H54 (cell line): ENCODE measurements at regions not wholly inside any gene's neighbourhood (a gene's known extent, or its start where the extent isn't known, plus 50 kb on each side); places are given as distances from the start of the nearest gene placed in this dataset.

ENCODE experiments used
- DNase-seq: peaks from one replicate; pipeline ENCODE4 v3.0.0; 2011; ENCODE audit warnings: low spot score, mixed read lengths; ENCODE audit not compliant: insufficient read length
- FAIRE-seq: peaks from 3 replicates; lab custom pipeline; 2011; peaks lifted over from hg19 to GRCh38; lab: Jason Lieb, UNC
- POLR2A ChIP-seq: IDR thresholded peaks from 2 replicates; pipeline ENCODE4 v1.6.1; 2011; ENCODE audit warnings: low read depth, mild to moderate bottlenecking, low read length

DNA sequence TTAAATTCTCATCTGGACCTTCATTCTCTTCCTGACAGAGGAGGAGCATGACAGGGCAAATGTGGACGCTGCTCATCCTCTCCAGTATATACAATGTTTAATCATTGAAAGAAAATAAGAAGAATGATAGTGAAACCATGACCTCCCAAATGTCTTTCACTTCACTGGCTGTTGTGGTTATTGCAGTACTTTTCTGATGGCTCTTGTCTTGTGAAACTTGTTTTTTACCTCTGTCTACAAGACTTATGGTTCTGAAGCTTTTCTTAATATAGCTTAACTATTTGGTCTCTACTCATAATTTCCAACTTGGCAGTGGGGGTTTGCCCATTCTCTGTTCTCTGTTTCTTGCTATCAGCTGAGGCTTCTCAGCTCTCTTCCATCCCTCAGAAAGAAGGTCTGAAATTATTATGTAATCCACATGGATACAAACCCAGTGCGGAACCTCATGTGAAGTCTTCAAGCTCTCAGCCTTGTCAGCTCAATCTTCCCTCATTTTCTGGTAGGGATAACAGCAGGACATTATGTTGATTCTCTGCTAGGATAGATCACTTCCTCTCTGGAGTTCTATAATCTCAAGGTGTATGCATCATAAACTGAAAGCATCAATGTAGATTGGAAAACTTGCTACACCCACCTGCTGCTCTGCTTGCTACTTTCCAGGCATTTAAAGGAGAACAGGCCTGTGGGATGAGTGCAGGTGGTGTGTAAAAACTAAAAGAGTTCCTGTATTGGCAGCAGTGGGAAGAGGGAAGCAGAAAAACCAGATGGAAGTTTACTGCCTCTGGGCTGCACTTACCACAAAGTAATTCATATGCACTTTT lies 250.3 kb upstream of the HTR2A start:
- no peak for FAIRE-seq
- TF ChIP-seq POLR2A: no peak
- DNase-seq: no peak

DNA sequence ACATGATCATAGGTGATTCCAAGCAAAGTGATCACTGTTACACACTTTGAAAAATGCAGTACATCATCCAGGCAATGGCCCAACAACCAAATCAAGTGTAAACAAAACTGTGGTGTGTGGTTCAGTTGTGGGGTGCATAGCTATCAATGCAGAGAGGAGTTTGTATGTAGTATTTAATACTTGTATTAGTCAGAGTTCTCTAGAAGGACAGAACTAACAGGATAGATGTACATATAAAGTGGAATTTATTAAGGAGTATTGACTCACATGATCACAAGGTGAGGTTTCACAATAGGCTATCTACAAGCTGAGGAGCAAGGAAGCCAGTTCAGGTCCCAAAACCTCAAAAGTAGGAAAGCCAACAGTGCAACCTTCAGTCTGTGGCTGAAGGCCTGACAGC lies 249.3 kb upstream of the HTR2A start:
- DNase-seq (no peak), FAIRE-seq (no peak)
- TF ChIP-seq POLR2A: no peak

DNA sequence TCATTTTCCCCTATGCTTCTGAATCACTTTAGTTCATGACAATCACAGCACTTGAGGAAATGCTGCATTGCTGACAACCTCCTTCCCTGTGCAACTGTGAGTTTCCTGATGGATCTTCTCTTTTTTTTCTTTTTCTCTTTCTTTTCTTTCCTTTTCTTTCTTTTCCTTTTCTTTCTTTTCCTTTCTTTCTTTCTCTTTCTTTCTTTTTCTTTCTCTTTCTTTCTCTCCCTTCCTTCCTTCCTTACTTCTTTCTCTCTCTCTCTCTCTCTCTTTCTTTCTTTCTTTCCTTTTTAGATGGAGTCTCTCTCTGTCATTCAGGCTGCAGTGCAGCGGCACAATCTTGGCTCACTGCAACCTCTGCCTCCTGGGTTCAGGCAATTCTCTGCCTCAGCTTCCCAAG lies 247.9 kb upstream of the HTR2A start:
- no peak for TF ChIP-seq POLR2A
- no peak for DNase-seq
- FAIRE-seq: no peak

DNA sequence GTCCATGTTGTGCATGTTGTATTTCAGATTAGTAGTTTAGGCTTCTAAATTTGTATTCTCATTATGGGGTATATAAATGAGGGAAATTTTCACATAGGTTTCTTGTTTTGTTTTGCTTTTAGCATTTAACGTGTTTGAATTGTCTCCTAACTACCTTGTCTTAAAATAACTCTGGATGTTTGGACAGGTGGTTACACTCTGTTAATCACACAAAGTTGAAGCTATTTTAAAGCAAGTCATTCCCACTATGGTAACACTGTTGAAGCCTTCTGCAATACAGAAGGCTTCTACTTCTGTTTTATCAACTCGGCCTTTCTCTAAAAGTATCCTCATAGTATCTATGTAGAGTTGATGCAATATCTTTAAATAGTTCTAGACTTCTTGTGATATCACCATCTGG lies 245.3 kb upstream of the HTR2A start:
- FAIRE-seq (no peak), DNase-seq (no peak)
- no peak for TF ChIP-seq POLR2A

DNA sequence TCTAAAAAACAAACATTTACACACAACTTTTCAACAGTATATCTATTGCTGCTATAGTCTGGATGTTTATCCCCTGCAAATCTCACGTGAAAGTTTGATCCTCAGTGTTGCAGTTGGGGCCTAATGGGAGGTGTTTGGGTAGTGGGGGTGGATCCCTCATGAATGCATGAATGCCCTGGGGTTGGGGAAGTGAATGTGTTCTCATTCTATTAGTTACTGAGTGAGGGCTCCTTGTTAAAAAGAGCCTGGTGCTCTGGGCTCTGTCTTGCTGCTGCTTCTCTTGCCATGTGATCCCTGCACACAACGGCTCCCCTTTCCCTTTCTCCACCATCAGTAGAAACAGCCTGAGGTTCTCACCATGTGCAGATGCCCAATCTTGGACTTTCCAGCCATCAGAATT lies 242.7 kb upstream of the HTR2A start:
- TF ChIP-seq POLR2A: no peak
- DNase-seq (no peak), FAIRE-seq (no peak)

DNA sequence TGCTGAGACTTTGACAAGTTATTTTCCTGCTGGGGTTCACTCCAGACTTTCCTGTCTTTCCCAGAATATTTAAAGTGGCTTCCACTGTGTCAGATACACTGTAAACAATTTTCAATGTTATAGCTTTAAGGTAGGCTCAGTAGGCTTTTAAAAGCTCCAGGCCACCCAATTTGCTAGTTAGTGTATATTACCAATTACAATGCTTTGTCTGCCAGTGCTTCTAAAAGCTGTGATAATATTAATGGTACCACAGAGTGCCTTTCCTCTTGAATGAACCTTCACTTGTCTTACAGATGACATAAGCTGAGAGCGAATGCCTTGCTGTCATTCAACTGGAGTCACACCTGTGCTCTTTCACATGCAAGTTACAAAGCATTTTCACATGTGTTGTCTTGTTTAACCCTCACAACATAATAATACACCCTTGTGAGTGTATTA lies 239.7 kb upstream of the HTR2A start:
- FAIRE-seq: no peak
- TF ChIP-seq POLR2A: no peak

DNA sequence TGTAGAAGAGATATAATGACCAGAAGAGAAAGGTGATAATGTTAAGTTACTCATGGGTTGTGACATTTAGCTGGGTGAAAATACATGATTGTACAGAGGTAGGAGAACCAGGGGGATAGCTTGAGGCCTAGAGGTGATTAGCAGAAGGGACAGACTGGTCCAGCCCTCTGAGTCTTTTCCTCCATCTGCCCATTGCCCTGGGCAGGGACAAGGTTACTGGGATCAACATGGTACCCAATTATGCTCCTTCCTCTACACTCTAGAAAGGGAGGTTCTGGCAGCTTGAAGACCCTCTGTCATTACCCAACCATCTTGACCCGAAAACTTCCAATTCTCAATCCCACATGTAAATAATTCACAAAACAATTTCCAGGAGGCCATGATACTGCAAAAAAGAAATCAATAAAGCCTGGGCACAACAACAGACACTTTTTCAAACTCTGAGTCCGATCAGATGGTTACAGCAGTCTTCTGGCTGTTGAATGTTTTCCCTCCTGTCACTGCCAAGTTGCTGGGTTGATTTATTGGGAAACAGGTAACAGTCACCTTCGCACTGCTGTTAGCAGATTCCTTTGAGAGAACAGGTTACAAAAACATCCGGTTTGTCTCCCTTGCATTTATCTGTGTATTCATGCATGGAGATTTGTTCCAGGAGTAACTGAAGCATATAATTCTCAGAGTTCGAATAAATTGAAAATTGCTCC lies 239.1 kb upstream of the HTR2A start:
- TF ChIP-seq POLR2A: no peak
- DNase-seq (no peak), FAIRE-seq (no peak)

More for the DNA sequence above, 239.7 kb upstream of the HTR2A start:
- no peak for DNase-seq

DNA sequence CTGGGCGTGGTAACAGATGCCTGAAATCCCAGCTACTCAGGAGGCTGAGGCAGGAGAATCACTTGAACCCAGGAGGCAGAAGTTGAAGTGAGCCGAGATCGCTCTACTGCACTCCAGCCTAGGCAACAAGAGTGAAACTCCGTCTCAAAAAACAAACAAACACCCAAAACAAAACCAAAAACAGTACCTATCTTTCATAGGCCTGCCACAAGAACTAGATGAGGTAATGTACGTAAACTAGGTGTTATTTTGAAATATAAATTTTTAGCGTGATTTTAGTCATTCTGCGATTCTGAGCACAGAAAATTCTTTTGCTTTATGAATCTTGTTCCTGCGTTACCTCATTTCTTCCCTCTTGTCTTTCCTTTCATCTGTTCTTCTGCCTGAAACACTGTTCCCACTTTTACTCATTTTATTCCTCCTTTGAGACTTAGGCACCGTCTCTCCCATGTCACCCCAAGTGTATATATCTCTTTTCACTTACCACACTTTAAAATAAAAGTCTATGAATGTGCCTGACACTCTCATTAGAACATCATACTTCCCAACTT lies 238.2 kb upstream of the HTR2A start:
- FAIRE-seq (no peak), DNase-seq (no peak)
- no peak for TF ChIP-seq POLR2A

DNA sequence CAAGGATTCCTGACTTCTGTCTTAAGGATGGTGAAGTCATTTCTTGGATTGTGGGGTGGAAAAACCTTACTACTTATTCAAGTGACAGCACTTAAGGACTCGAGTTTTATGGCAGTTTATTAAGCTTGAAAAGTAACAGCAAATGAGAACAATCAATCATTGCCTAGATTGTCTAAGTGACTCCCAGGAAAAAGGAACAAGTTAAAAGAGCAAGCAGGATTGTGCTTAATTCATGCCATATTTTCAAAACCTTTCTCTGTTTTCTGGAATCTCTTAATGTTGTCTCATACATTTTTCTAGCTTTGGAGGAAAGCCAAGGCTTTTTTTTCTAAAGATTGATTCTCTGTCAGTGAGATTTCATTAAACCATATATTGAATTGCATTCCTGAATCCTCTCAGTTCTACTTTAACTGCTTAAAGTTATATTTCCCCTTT lies 236.2 kb upstream of the HTR2A start:
- FAIRE-seq: no peak

DNA sequence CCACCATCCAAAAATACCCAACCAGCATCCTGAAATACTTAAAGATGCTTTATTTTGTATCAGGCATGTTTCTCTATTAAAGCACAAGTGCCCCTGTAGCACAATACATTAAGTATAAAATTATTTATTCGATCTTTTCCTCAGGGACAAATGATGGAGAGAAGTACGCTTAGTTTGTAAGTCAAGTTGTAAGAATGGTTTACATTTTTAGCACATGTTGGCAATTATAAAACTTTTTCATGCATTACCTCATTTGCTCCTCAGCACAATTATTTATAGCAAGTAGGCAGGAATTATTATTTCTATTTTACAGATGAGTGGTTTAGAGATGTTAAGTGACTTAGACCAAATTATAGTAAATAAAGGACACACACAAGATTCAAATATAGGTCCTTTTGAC lies 232.6 kb upstream of the HTR2A start:
- TF ChIP-seq POLR2A: no peak
- DNase-seq (no peak), FAIRE-seq (no peak)

More for the DNA sequence above, 236.2 kb upstream of the HTR2A start:
- DNase-seq: no peak
- TF ChIP-seq POLR2A: no peak

DNA sequence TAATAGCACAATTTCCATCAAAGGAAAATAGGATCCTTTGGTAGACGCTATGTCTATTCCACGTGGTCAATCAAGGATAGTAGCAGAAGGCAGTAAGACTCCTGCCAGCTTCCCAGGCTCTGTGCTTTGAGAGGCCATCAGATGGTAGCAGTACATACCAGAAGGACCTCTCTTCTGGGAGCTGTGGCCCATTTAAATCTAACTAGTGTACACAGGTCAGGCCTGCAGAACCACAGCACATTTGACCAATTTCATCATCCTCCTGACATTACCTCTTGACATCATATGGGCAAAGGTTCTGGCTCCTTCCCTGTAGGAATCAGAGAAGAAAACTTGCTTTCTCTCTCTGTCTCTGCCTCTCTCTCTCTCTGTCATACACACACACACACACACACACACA lies 229.6 kb upstream of the HTR2A start:
- DNase-seq (no peak), FAIRE-seq (no peak)
- TF ChIP-seq POLR2A: no peak

DNA sequence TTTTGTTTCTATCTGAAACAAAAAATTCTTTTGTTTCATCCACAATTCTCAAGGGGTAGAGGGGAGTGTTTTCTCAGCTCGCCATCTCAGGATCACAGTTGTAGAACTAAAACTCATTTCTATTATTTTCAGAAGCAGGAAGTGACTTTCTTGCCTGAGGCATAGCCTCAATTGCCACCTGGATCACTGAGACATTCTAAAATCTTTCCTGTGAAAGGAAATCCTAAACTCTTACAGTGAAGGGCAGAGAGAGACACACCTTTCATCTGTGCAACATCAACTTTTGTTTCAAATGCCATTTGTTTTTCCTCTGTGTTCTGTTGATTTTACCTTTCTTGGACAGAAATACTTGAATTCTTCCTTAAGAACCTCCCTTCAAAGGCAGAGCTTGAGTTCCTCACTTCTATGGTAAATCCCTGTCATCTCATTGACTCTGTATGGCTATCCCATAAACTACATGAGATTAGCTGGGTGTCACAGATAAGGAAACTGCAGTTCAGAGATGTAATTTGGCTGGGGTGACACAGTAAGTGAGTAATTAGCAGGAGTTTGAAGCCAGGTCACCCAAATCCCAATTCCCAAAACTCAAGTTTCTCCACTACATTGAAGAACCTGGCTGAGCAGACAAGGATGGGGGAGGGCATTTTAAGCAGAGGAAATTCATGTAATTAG lies 224.4 kb upstream of the HTR2A start:
- DNase-seq (no peak), FAIRE-seq (no peak)
- TF ChIP-seq POLR2A: no peak

DNA sequence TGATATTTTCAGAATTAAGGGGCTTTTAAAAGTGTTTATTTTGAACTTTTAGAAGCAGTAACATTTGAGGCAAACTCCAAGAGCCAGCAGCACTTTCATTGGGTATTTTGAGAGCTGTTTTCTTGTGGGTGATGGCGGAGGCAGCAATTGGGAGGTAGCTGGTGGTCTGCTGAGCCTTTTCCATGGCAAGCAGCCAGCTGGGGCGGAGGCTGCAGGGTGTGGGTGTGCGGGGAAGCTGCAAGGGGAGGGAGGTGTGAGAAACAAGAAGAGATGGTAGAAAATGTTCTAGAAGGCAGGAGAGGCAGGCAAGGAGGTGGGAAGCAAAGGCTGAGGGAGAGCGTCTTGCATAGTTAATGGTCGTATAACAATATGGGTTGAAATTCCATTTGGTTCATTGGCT lies 223.4 kb upstream of the HTR2A start:
- no peak for FAIRE-seq
- TF ChIP-seq POLR2A: no peak
- DNase-seq: no peak
